ENCODE measurements at regions not wholly inside any gene's neighbourhood (a gene's known extent, or its start where the extent isn't known, plus 50 kb on each side); places are given as distances from the start of the nearest gene placed in this dataset.

GRCh38 chrX:97849951-97850350 lies 966.2 kb downstream of the RPA4 start:
- TF ChIP-seq SP1 (IDR thresholded peaks at IDR 0.05; ENCODE audit: low read depth, low read length) (no peak), JUND (IDR thresholded peaks at IDR 0.05; ENCODE audit: low read length) (no peak), EZH2 (IDR thresholded peaks at IDR 0.05; ENCODE audit: low read depth, low read length, severe bottlenecking) (no peak), FOSL1 (IDR thresholded peaks at IDR 0.05; ENCODE audit: insufficient read depth, low read depth, low read length) (no peak), CEBPB (IDR thresholded peaks at IDR 0.05; ENCODE audit: low read depth, low read length) (no peak), SRF (IDR thresholded peaks at IDR 0.05; ENCODE audit: low read depth, low read length) (no peak), CTCF (IDR thresholded peaks at IDR 0.05; ENCODE audit: control extremely low read depth in 1 of 3, insufficient read depth in 1 of 3, low read depth in 1 of 3, low read length in 3 of 3) (no peak), MAFK (IDR thresholded peaks at IDR 0.05; ENCODE audit: low read depth, low read length) (no peak), POLR2A (IDR thresholded peaks at IDR 0.05; ENCODE audit: control extremely low read depth in 1 of 2, low read depth in 2 of 2, low read length in 2 of 2) (no peak), POLR2AphosphoS5 (IDR thresholded peaks at IDR 0.05; ENCODE audit: low read depth, low read length) (no peak), TEAD4 (IDR thresholded peaks at IDR 0.05; ENCODE audit: low read depth, low read length) (no peak), SIN3A (conservative IDR thresholded peaks at IDR 0.05 in 1 of 2, IDR thresholded peaks at IDR 0.05 in 1 of 2; ENCODE audit: low read depth in 1 of 2, low read length in 2 of 2) (no peak)
